Memory B cell (primary cell): ENCODE measurements at regions not wholly inside any gene's neighbourhood (a gene's known extent, or its start where the extent isn't known, plus 50 kb on each side); places are given as distances from the start of the nearest gene placed in this dataset.

Experiments used
- ATAC-seq: fragments of 150-1000 bp; cut with Tn5 transposase; 2 replicates; pipeline ENCODE4 v1.10.0; 2021; ENCODE audit warnings: low read depth, mild to moderate bottlenecking, moderate library complexity
- DNase-seq, 2 donors: peaks; one replicate each; pipeline ENCODE4 v3.0.0; 2022; ENCODE audit warnings: low spot score in 2 of 2
- H3K27ac Mint-ChIP-seq: one replicate; pipeline ENCODE4 v1.8.0; 2022; ENCODE audit warnings: mild to moderate bottlenecking, moderate library complexity, mixed read lengths
- H3K27me3 Mint-ChIP-seq: one replicate; pipeline ENCODE4 v1.8.0; 2022; ENCODE audit warnings: mixed read lengths
- H3K36me3 Mint-ChIP-seq: one replicate; pipeline ENCODE4 v1.8.0; 2022; ENCODE audit warnings: mild to moderate bottlenecking, mixed read lengths
- H3K4me1 Mint-ChIP-seq: one replicate; pipeline ENCODE4 v1.8.0; 2022; ENCODE audit warnings: mixed read lengths
- H3K4me3 Mint-ChIP-seq: one replicate; pipeline ENCODE4 v1.8.0; 2022; ENCODE audit warnings: mild to moderate bottlenecking, moderate library complexity, mixed read lengths
- H3K9me3 Mint-ChIP-seq: one replicate; pipeline ENCODE4 v1.8.0; 2022; ENCODE audit warnings: mixed read lengths

GRCh38 chr5:4643960-4644359, 496.2 kb upstream of the ADAMTS16 start:
- no peaks in the 10 kb centered on the region for H3K36me3 Mint-ChIP-seq
- DNase-seq = no peak
- no peak for ATAC-seq
- H3K9me3 Mint-ChIP-seq = peaks cover 6% of the 10 kb centered on the region
- no peak overlapping the region for H3K4me3 Mint-ChIP-seq
- H3K27me3 Mint-ChIP-seq = no peaks in the 10 kb centered on the region
- no peak overlapping the region for H3K27ac Mint-ChIP-seq
- no peaks in the 10 kb centered on the region for H3K4me1 Mint-ChIP-seq

DNA sequence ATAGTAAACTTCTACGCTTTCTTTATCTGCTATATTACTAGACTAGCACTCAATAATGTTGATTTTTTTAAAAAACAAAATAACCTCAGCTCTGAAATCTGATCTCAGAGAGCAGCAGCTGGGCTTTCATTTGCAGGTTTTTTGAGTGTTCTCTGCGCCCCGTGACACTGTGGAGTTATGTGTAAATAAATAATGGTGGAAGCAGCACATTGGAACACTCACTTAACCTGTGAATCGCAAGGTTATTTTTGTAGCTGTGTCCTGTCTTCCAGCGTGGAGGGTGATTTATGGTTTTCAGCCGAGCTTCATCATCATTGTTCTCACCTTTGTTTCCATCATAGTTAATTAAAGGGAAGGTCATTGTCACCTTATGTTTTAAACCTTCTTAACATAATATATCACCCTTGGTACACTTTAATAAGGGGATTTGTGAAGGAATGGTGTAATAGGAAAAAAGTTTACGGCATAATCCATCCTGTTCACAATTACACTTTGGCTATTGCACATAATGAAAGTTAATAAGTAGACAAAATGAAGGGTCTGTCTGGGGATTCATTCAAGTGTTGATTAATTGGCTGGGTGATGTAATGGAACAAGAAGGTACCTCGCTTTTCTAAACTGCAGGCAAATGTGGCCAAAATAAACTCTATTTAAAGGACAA, 493.3 kb upstream of the ADAMTS16 start:
- DNase-seq (no peak), ATAC-seq (no peak)
- H3K36me3 Mint-ChIP-seq = no peaks in the 10 kb centered on the region
- H3K27me3 Mint-ChIP-seq = no peaks in the 10 kb centered on the region
- H3K4me3 Mint-ChIP-seq = no peak overlapping the region
- no peak overlapping the region for H3K27ac Mint-ChIP-seq
- H3K4me1 Mint-ChIP-seq = no peaks in the 10 kb centered on the region
- H3K9me3 Mint-ChIP-seq = peaks cover 6% of the 10 kb centered on the region

DNA sequence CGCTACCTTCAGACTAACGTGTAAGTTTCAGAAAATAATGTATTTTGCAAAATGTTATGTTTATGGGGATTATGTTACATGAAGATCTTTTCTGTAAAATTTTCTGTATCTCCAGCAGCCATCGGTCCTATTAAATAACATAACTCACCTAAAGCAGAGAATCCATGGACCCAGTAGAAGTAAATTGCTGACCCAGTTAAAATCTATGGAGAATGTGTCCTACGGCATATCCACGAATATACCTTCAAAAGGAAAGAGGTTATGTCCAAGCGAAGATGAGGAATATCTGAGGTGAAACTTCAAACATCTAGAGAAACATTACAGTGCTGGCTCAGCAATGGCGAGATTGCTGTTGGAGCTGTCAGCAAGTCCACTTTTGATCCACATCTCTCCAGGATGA, 492.2 kb upstream of the ADAMTS16 start:
- H3K36me3 Mint-ChIP-seq = no peaks in the 10 kb centered on the region
- H3K4me1 Mint-ChIP-seq = no peaks in the 10 kb centered on the region
- H3K27me3 Mint-ChIP-seq = no peaks in the 10 kb centered on the region
- no peak overlapping the region for H3K27ac Mint-ChIP-seq
- no peak for ATAC-seq
- DNase-seq = no peak
- H3K9me3 Mint-ChIP-seq = peaks cover 6% of the 10 kb centered on the region
- no peak overlapping the region for H3K4me3 Mint-ChIP-seq

DNA sequence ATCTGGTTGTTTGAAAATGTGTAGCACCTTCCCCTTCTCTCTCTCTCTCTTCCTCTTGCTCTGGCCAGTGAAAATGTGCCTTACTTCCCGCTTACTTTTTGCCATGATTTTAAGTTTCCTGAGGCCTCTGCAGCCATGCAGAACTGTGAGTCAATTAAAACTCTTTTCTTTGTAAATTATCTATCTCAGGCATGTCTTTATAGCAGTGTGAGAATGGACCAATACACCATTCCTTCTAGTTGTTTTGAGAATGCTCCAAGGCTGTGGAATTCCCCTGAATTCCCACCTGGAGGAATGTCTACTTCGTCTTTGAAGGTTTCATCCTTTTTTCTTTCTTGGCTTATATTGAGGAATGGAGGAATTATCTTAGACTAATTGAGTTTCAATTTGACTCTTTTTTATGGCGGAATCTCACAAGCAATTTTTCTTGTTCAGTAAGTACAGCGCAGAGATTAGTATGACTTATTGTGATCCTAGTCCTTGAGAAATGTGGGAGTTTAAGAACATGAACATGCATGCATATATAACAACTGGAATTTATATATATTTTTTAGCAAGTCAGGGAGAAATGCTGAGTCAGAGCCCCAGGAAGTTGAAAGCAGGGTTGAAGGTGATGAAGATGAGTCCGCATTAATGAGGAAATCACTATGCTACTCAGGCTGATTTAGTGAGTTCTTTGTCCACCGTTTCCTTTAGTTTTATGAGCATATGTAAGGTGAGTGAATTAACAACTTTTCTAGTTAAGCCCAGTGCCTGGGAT, 488.1 kb upstream of the ADAMTS16 start:
- no peaks in the 10 kb centered on the region for H3K27me3 Mint-ChIP-seq
- H3K9me3 Mint-ChIP-seq = peaks cover 3% of the 10 kb centered on the region
- no peaks in the 10 kb centered on the region for H3K4me1 Mint-ChIP-seq
- DNase-seq (no peak), ATAC-seq (no peak)
- H3K4me3 Mint-ChIP-seq = no peak overlapping the region
- no peaks in the 10 kb centered on the region for H3K36me3 Mint-ChIP-seq
- H3K27ac Mint-ChIP-seq = no peak overlapping the region

DNA sequence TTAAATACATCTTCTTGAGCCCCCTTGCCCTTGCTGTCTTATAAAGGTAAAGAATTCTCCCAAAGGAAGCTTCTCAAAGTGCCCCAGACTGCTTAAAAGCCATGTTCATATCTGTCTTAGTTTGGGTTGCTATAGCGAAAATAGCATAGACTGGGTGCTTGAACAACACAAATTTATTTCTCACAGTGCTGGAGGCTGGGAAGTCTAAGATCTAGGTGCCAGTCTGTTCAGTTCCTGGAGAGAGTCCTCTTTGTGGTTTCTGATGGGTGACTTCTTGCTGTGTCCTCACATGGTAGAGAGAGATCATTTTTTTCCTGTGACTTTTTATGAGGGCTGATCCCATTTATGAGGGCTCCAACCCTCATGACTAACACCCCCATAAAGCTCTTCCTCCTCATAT, 486.7 kb upstream of the ADAMTS16 start:
- no peak overlapping the region for H3K27ac Mint-ChIP-seq
- H3K4me3 Mint-ChIP-seq = no peak overlapping the region
- no peak for ATAC-seq
- H3K27me3 Mint-ChIP-seq = no peaks in the 10 kb centered on the region
- H3K9me3 Mint-ChIP-seq = peaks cover 5% of the 10 kb centered on the region
- DNase-seq = no peak
- no peaks in the 10 kb centered on the region for H3K4me1 Mint-ChIP-seq
- no peaks in the 10 kb centered on the region for H3K36me3 Mint-ChIP-seq

GRCh38 chr5:4659851-4660250, 480.3 kb upstream of the ADAMTS16 start:
- Mint-ChIP-seq H3K4me3 (no peak overlapping the region), H3K9me3 (peaks cover 9% of the 10 kb centered on the region), H3K36me3 (no peaks in the 10 kb centered on the region), H3K27me3 (no peaks in the 10 kb centered on the region), H3K4me1 (no peaks in the 10 kb centered on the region), H3K27ac (no peak overlapping the region)
- DNase-seq (no peak), ATAC-seq (no peak)

DNA sequence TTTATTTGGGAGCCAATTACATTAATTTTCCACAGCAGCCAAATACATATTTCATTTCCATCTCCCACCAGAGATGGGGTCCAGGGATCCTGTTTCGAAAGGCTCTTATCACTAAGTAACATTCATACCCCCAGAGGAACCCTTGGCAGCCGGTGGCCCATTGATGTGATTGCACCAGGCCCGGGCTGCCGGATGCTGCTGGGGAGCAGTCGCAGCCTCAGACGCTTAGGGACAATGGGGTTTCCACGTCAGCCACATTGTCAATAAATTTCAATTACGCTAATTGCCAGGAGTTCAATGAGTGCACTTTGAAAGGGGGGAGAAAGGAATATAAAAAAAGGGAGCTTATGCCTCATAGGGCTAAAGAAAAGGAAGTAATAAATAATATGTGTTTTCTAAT, 478.8 kb upstream of the ADAMTS16 start:
- ATAC-seq = no peak

GRCh38 chr5:4661836-4662235, 478.3 kb upstream of the ADAMTS16 start:
- no peak for ATAC-seq
- Mint-ChIP-seq H3K4me1 (no peaks in the 10 kb centered on the region), H3K27me3 (no peaks in the 10 kb centered on the region), H3K4me3 (no peak overlapping the region), H3K9me3 (peaks cover 9% of the 10 kb centered on the region), H3K27ac (no peak overlapping the region), H3K36me3 (no peaks in the 10 kb centered on the region)
- no peak for DNase-seq

More for the DNA sequence above, 478.8 kb upstream of the ADAMTS16 start:
- H3K27ac Mint-ChIP-seq = no peak overlapping the region
- no peak for DNase-seq
- no peaks in the 10 kb centered on the region for H3K27me3 Mint-ChIP-seq
- H3K4me1 Mint-ChIP-seq = no peaks in the 10 kb centered on the region
- H3K9me3 Mint-ChIP-seq = peaks cover 9% of the 10 kb centered on the region
- no peaks in the 10 kb centered on the region for H3K36me3 Mint-ChIP-seq
- no peak overlapping the region for H3K4me3 Mint-ChIP-seq

DNA sequence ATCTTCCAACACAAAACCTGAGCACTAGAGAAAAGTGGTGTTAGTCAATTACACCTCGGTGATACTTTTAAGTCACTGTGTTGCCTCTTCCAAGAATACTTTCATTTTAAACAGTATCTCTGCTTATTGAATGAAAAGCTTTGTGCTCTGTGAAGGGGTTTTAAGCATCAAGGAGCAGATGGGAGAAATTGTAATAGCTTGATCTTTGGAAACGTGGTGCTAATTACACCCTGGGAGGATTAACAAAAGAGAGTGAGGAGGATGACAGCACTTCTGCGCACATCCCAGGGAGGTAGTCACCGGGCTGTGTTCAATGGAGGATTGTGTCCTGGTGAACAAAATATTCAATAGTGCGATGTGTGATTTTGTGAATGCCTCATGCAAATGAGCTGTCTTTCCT, 477.4 kb upstream of the ADAMTS16 start:
- Mint-ChIP-seq H3K36me3 (no peaks in the 10 kb centered on the region), H3K27me3 (no peaks in the 10 kb centered on the region), H3K4me3 (no peak overlapping the region), H3K9me3 (peaks cover 9% of the 10 kb centered on the region), H3K4me1 (no peaks in the 10 kb centered on the region), H3K27ac (no peak overlapping the region)
- ATAC-seq (no peak), DNase-seq (no peak)

DNA sequence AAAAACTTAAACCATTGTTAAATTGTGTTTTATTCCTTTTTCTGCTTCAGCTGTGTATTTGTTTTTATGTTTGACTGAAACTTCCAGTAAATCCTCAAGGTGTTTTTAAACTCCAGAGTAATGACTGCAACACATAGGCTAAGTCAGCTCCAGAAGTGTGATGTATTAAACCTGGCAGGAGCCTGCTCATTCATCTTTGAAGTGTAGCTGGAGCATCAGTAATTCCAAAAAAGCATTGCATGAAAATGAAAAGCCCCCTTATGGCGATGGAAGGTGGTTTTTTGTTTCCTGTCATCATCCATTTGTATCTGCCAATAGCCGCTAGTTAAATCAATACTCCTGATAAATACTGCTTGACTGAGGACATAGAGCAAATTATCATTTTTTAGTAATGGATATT, 474.2 kb upstream of the ADAMTS16 start:
- Mint-ChIP-seq H3K27me3 (no peaks in the 10 kb centered on the region), H3K36me3 (no peaks in the 10 kb centered on the region), H3K4me3 (no peak overlapping the region), H3K4me1 (no peaks in the 10 kb centered on the region), H3K27ac (no peak overlapping the region), H3K9me3 (peaks cover 3% of the 10 kb centered on the region)
- ATAC-seq (no peak), DNase-seq (no peak)

GRCh38 chr5:4674166-4674565, 466.0 kb upstream of the ADAMTS16 start:
- Mint-ChIP-seq H3K4me1 (no peaks in the 10 kb centered on the region), H3K27ac (no peak overlapping the region), H3K4me3 (no peak overlapping the region), H3K36me3 (no peaks in the 10 kb centered on the region), H3K9me3 (no peaks in the 10 kb centered on the region), H3K27me3 (no peaks in the 10 kb centered on the region)
- no peak for DNase-seq
- no peak for ATAC-seq

- ATAC-seq (no peak), DNase-seq (no peak)
- no peak overlapping the region for H3K27ac Mint-ChIP-seq
- no peaks in the 10 kb centered on the region for H3K36me3 Mint-ChIP-seq
- no peak overlapping the region for H3K4me3 Mint-ChIP-seq
- no peaks in the 10 kb centered on the region for H3K4me1 Mint-ChIP-seq
- no peaks in the 10 kb centered on the region for H3K27me3 Mint-ChIP-seq
- H3K9me3 Mint-ChIP-seq = peaks cover 9% of the 10 kb centered on the region
Measured at GRCh38 chr5:4676934-4677333, 463.2 kb upstream of the ADAMTS16 start.

DNA sequence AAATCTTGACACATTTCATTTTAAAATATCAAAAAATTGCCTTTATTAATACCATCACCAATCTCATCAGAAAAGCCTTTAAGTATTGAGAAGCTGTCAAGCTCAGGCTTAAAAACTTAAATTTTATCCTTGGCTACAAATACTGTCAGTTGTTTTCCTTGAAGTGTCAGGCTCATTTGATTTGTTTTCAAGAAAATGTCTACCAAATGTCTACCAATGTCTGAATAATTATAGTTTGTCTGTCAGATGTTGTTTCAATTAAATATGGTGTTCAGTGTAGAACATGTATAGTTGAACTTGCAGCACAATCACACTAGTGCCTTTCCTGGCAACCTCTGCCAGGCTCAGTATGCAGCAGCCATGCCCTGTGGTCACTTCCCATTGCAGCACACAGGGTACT, 455.2 kb upstream of the ADAMTS16 start:
- H3K27me3 Mint-ChIP-seq = no peaks in the 10 kb centered on the region
- ATAC-seq = no peak
- H3K36me3 Mint-ChIP-seq = no peaks in the 10 kb centered on the region
- peaks cover 14% of the 10 kb centered on the region for H3K9me3 Mint-ChIP-seq
- H3K4me3 Mint-ChIP-seq = no peak overlapping the region
- no peak for DNase-seq
- H3K27ac Mint-ChIP-seq = no peak overlapping the region
- no peaks in the 10 kb centered on the region for H3K4me1 Mint-ChIP-seq

GRCh38 chr5:4698596-4698995, 441.5 kb upstream of the ADAMTS16 start:
- no peaks in the 10 kb centered on the region for H3K27me3 Mint-ChIP-seq
- ATAC-seq = no peak
- H3K9me3 Mint-ChIP-seq = peaks cover 4% of the 10 kb centered on the region
- H3K4me3 Mint-ChIP-seq = no peak overlapping the region
- no peaks in the 10 kb centered on the region for H3K36me3 Mint-ChIP-seq
- no peak overlapping the region for H3K27ac Mint-ChIP-seq
- H3K4me1 Mint-ChIP-seq = no peaks in the 10 kb centered on the region
- DNase-seq = no peak

DNA sequence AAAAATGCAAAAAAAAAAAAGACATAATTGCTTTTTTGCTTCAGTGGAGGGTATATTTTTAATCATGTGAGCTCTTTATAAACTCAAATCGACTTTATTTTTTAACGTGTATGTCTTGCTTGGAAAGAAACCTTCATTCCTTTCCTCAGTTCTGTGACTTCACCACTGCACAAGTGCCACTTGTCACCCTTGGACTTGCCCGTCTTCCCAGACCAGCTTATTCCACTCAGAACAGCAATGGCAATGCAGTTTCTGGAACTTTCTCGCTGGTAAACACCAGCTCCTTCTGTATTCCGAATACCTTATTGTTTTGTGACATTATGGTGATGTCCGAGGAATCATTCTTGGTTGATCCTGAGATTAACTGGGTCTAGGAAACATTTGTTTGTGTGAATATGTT, 440.5 kb upstream of the ADAMTS16 start:
- ATAC-seq (no peak), DNase-seq (no peak)
- H3K27me3 Mint-ChIP-seq = no peaks in the 10 kb centered on the region
- H3K4me3 Mint-ChIP-seq = no peak overlapping the region
- no peaks in the 10 kb centered on the region for H3K36me3 Mint-ChIP-seq
- no peaks in the 10 kb centered on the region for H3K4me1 Mint-ChIP-seq
- H3K9me3 Mint-ChIP-seq = peaks cover 3% of the 10 kb centered on the region
- no peak overlapping the region for H3K27ac Mint-ChIP-seq
